Kidney (tissue), 13 donors: ENCODE measurements at regions not wholly inside any gene's neighbourhood (a gene's known extent, or its start where the extent isn't known, plus 50 kb on each side); places are given as distances from the start of the nearest gene placed in this dataset.
"Not testable (repeated sequence)": the region's sequence is repeated elsewhere in the genome, so short reads cannot be mapped to it uniquely, and the experiment has no call there.

Experiments
- DNase-seq, 5 donors: peaks; one replicate each; pipeline ENCODE4 v3.0.0-alpha.2; 2013 to 2020
- FAIRE-seq: peaks from 2 replicates; lab custom pipeline; 2012; peaks lifted over from hg19 to GRCh38; lab: Jason Lieb, UNC
- H3K27ac ChIP-seq, 2 donors: one replicate each; pipeline ENCODE4 v1.7.0; 2013; ENCODE audit warnings: low read depth in 2 of 2, low read length in 2 of 2, inconsistent platforms in 1 of 2
- H3K27me3 ChIP-seq: one replicate; pipeline ENCODE4 v1.7.1; 2013; ENCODE audit warnings: low read length, inconsistent platforms; ENCODE audit not compliant: control insufficient read depth, insufficient read depth
- H3K36me3 ChIP-seq, 3 donors: one replicate each; pipeline versions ENCODE4 v1.7.0 to v1.7.1; 2013; ENCODE audit warnings: low read length in 3 of 3, control low read depth in 1 of 3, inconsistent platforms in 1 of 3; ENCODE audit not compliant: insufficient read depth in 3 of 3, control insufficient read depth in 2 of 3
- H3K4me1 ChIP-seq, 3 donors: one replicate each; pipeline versions ENCODE4 v1.7.0 to v1.7.1; 2013; ENCODE audit warnings: low read length in 3 of 3, inconsistent platforms in 1 of 3, low read depth in 1 of 3; ENCODE audit not compliant: control insufficient read depth in 2 of 3, insufficient read depth in 2 of 3
- H3K4me3 ChIP-seq, 3 donors: one replicate each; pipeline versions ENCODE4 v1.7.0 to v1.8.1; 2013; ENCODE audit warnings: low read length in 3 of 3, control low read depth in 1 of 3, inconsistent platforms in 1 of 3
- H3K9ac ChIP-seq, 3 donors: one replicate each; pipeline versions ENCODE4 v1.7.0 to v1.7.1; 2013; ENCODE audit warnings: low read length in 3 of 3, control low read depth in 1 of 3, inconsistent platforms in 1 of 3
- H3K9me3 ChIP-seq, 3 donors: one replicate each; pipeline versions ENCODE4 v1.7.0 to v1.7.1; 2013; ENCODE audit warnings: low read length in 3 of 3, control low read depth in 1 of 3, inconsistent platforms in 1 of 3; ENCODE audit not compliant: control insufficient read depth in 2 of 3, insufficient read depth in 1 of 3
- CTCF ChIP-seq: IDR thresholded peaks from 3 replicates; pipeline ENCODE4 v1.5.1; 2012; ENCODE audit warnings: mild to moderate bottlenecking, moderate library complexity, borderline replicate concordance; ENCODE audit not compliant: insufficient read depth; ENCODE audit errors: extremely low read depth
- intact Hi-C: fragments of 100-400 bp; cut with DNase I; formaldehyde crosslinking; loops from one replicate; pipeline ENCODE4 v1.11.1; 2022
- donor health status: control.
- donor health status: control.
- donor health status: control.
- donor health status: control.
- donor health status: control.
- donor health status: DM: yes; HTN: yes; CAD: no.
- donor health status: Normal renal cell carcinoma (clear cell type).

DNA sequence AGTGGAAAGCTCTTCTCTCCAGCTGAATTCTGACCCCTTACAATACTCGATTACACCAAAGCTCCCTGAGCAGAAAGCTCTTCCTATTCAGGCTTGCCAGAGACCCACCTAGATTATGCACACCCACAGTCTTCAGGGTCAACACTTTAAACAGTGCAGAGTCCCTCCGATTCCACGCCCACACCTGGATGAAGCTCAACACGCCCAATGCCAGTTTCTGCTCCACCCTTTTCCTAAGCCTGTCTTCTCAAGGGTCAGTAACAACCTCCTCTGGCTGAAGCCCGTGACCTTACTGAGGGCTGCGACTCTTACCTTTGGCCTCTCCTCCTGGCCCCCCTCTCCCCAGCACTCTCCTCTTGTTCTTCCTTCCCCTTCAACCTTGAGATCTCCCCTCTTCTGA is 492.0 kb upstream of the SALL3 start:
- FAIRE-seq = no peak
- H3K9ac ChIP-seq = no peak overlapping the region
- H3K27ac ChIP-seq = no peak overlapping the region
- no peaks in the 10 kb centered on the region for H3K9me3 ChIP-seq
- H3K36me3 ChIP-seq = no peaks in the 10 kb centered on the region
- H3K4me1 ChIP-seq = no peaks in the 10 kb centered on the region
- H3K27me3 ChIP-seq = no peaks in the 10 kb centered on the region
- intact Hi-C loops = no loop called here
- H3K4me3 ChIP-seq = no peak overlapping the region
- TF ChIP-seq CTCF = no peak
- no peak for DNase-seq

GRCh38 chr18:78492064-78492812 is 487.4 kb upstream of the SALL3 start:
- no peak for TF ChIP-seq CTCF
- H3K27ac ChIP-seq = no peak overlapping the region
- intact Hi-C loops = no loop called here
- DNase-seq = no peak
- H3K4me3 ChIP-seq = no peak overlapping the region
- no peak overlapping the region for H3K9ac ChIP-seq
- no peak for FAIRE-seq
- no peaks in the 10 kb centered on the region for H3K9me3 ChIP-seq
- no peaks in the 10 kb centered on the region for H3K27me3 ChIP-seq
- H3K4me1 ChIP-seq = no peaks in the 10 kb centered on the region
- H3K36me3 ChIP-seq = no peaks in the 10 kb centered on the region

DNA sequence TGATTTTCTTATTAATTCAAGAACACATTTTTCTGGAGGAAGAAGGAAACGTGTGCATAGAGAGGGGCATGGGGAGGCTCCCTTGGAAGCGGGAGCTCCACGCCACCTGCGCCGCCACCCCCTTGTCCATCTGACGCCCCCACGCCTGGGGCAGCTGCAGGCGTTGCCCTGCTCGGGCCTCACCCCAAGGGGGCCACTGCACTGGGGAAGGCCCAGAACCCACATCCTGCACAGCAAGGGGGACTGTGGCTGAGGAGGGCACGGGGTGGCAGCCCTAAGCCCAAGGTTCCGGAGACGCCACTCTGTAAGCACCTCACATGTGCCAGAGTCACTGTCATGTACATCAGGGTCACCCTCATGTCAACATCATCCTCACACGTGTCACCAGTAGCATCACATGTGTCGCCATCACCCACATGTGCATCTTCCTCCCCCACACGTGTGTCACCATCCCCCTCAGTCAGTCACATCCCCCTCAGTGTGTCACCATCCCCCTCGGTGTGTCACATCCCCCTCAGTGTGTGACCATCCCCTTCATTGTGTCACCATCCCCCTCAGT is 486.7 kb upstream of the SALL3 start:
- no peak for DNase-seq
- FAIRE-seq = no peak
- TF ChIP-seq CTCF = no peak
- H3K27me3 ChIP-seq = no peaks in the 10 kb centered on the region
- H3K27ac ChIP-seq = no peak overlapping the region
- no peaks in the 10 kb centered on the region for H3K9me3 ChIP-seq
- H3K4me1 ChIP-seq = no peaks in the 10 kb centered on the region
- H3K4me3 ChIP-seq = no peak overlapping the region
- no peak overlapping the region for H3K9ac ChIP-seq
- no peaks in the 10 kb centered on the region for H3K36me3 ChIP-seq
- intact Hi-C loops = no loop called here

- H3K9ac ChIP-seq, H3K27me3 ChIP-seq, H3K36me3 ChIP-seq, intact Hi-C loops, H3K9me3 ChIP-seq, FAIRE-seq, H3K27ac ChIP-seq, DNase-seq, H3K4me3 ChIP-seq, H3K4me1 ChIP-seq: not testable (repeated sequence)
Observed at GRCh38 chr18:78493490-78493889, 486.1 kb upstream of the SALL3 start.
